ENCODE measurements at regions not wholly inside any gene's neighbourhood (a gene's known extent, or its start where the extent isn't known, plus 50 kb on each side); places are given as distances from the start of the nearest gene placed in this dataset.

DNA sequence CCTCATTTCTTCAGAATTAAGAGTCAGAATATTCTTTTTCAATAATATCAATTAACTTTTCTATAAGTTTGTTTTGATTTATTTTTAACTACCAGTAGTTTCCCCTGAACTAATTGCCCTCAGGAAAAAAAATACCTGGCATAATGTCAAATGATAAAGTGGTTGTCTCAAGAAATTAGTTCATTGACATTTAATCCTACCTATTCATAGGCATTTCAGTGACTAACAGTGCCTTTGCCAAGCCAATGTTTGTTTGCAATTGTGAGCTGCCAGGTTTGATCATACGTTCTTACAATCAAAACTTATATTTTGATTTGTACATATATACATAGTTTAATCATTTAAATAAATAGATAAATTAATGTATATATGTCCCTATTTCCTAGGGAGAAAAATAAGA is 267.3 kb upstream of the MC4R start:
- ChIA-PET CTCF (no interaction called here), POLR2A (no interaction called here)
- Mint-ChIP-seq H3K27ac (ENCODE audit: unreplicated experiment) (no peak overlapping the region), H3K9me3 (ENCODE audit: unreplicated experiment) (no peaks in the 10 kb centered on the region), H3K4me1 (ENCODE audit: low read depth, unreplicated experiment) (no peaks in the 10 kb centered on the region), H3K27me3 (ENCODE audit: insufficient read depth, unreplicated experiment) (no peaks in the 10 kb centered on the region), H3K4me3 (ENCODE audit: unreplicated experiment) (no peak overlapping the region), H3K36me3 (ENCODE audit: insufficient read depth, unreplicated experiment) (no peaks in the 10 kb centered on the region)
- TF ChIP-seq, protein P1, sequence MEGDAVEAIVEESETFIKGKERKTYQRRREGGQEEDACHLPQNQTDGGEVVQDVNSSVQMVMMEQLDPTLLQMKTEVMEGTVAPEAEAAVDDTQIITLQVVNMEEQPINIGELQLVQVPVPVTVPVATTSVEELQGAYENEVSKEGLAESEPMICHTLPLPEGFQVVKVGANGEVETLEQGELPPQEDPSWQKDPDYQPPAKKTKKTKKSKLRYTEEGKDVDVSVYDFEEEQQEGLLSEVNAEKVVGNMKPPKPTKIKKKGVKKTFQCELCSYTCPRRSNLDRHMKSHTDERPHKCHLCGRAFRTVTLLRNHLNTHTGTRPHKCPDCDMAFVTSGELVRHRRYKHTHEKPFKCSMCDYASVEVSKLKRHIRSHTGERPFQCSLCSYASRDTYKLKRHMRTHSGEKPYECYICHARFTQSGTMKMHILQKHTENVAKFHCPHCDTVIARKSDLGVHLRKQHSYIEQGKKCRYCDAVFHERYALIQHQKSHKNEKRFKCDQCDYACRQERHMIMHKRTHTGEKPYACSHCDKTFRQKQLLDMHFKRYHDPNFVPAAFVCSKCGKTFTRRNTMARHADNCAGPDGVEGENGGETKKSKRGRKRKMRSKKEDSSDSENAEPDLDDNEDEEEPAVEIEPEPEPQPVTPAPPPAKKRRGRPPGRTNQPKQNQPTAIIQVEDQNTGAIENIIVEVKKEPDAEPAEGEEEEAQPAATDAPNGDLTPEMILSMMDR (IDR thresholded peaks at IDR 0.05; ENCODE audit: insufficient read depth in 1 of 2, low read depth in 1 of 2, low read length in 1 of 2, severe bottlenecking in 1 of 2, unreplicated experiment in 1 of 2), result no peak
- no TSS peak for BruUV-seq (replicated peaks)
- H3K9me3 ChIP-seq, result no peaks in the 10 kb centered on the region
- H3K27me3 ChIP-seq (replicated peaks; ENCODE audit: control insufficient read depth, insufficient read depth, low read length), result no peaks in the 10 kb centered on the region
- H3K36me3 ChIP-seq (ENCODE audit: control insufficient read depth, insufficient read depth, low read length), result no peaks in the 10 kb centered on the region
- no peak overlapping the region for H3K4me3 ChIP-seq (ENCODE audit: low read depth, low read length)
- no peaks in the 10 kb centered on the region for H3K4me1 ChIP-seq
- intact Hi-C loops (cut with micrococcal nuclease; ENCODE audit: unreplicated experiment), result no loop called here
- DNase-seq, result no peak

DNA sequence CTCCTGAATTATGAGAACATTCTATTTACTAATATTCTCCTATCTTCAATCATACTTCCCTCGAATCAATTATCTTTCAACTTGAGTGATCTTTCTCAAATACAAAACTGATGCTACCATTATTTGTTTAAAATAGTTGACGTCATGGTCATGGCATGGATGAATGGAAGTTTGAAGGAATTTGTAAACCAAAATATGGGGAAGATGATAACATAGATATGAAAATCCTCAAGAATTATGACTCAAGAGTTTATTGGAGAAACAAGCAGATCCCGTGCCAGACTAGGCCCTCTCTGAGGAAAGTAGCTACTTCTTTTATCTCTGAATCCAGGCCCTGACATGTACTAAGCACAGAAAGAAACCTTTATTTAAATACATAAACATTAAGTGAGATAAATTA is 270.4 kb upstream of the MC4R start:
- no peak overlapping the region for H3K27ac Mint-ChIP-seq (ENCODE audit: unreplicated experiment)
- no peaks in the 10 kb centered on the region for H3K27me3 Mint-ChIP-seq (ENCODE audit: insufficient read depth, unreplicated experiment)
- ChIA-PET CTCF (no interaction called here), POLR2A (no interaction called here)
- intact Hi-C loops (cut with micrococcal nuclease; ENCODE audit: unreplicated experiment), result no loop called here
- no peaks in the 10 kb centered on the region for H3K4me1 Mint-ChIP-seq (ENCODE audit: low read depth, unreplicated experiment)
- no peak overlapping the region for H3K4me3 ChIP-seq (ENCODE audit: low read depth, low read length)
- no peaks in the 10 kb centered on the region for H3K9me3 ChIP-seq
- H3K4me3 Mint-ChIP-seq (ENCODE audit: unreplicated experiment), result no peak overlapping the region
- no peaks in the 10 kb centered on the region for H3K36me3 ChIP-seq (ENCODE audit: control insufficient read depth, insufficient read depth, low read length)
- BruUV-seq (replicated peaks), result no TSS peak
- TF ChIP-seq, protein P1 (IDR thresholded peaks at IDR 0.05; ENCODE audit: insufficient read depth in 1 of 2, low read depth in 1 of 2, low read length in 1 of 2, severe bottlenecking in 1 of 2, unreplicated experiment in 1 of 2), result no peak
- no peak for DNase-seq
- no peaks in the 10 kb centered on the region for H3K4me1 ChIP-seq
- H3K27me3 ChIP-seq (replicated peaks; ENCODE audit: control insufficient read depth, insufficient read depth, low read length), result no peaks in the 10 kb centered on the region
- no peaks in the 10 kb centered on the region for H3K36me3 Mint-ChIP-seq (ENCODE audit: insufficient read depth, unreplicated experiment)
- no peaks in the 10 kb centered on the region for H3K9me3 Mint-ChIP-seq (ENCODE audit: unreplicated experiment)

DNA sequence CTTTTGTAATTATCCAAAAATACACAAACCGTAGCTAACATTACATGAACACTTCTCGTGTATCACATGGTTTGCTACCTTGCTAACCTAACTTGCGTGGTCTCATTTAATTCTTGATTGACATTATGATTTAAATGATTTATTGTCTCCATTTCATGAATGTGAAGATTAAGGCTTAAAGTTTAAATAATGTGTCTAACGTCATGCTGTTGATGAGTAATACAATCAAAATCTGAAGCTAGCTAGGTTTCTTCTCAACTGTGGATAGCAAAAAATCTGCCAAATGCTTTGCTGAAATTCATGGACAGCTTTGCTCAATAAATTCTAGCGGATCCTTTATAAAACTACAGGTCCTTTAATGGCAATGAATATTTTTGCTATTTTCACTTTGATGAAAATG is 274.1 kb upstream of the MC4R start:
- Histone ChIP-seq H3K4me1 (no peaks in the 10 kb centered on the region), H3K27me3 (replicated peaks; ENCODE audit: control insufficient read depth, insufficient read depth, low read length) (no peaks in the 10 kb centered on the region), H3K4me3 (ENCODE audit: low read depth, low read length) (no peak overlapping the region), H3K9me3 (no peaks in the 10 kb centered on the region), H3K36me3 (ENCODE audit: control insufficient read depth, insufficient read depth, low read length) (no peaks in the 10 kb centered on the region)
- DNase-seq, result no peak
- intact Hi-C loops (cut with micrococcal nuclease; ENCODE audit: unreplicated experiment), result no loop called here
- TF ChIP-seq, protein P1 (IDR thresholded peaks at IDR 0.05; ENCODE audit: insufficient read depth in 1 of 2, low read depth in 1 of 2, low read length in 1 of 2, severe bottlenecking in 1 of 2, unreplicated experiment in 1 of 2), result no peak
- Mint-ChIP-seq H3K4me1 (ENCODE audit: low read depth, unreplicated experiment) (no peaks in the 10 kb centered on the region), H3K27ac (ENCODE audit: unreplicated experiment) (no peak overlapping the region), H3K9me3 (ENCODE audit: unreplicated experiment) (no peaks in the 10 kb centered on the region), H3K4me3 (ENCODE audit: unreplicated experiment) (no peak overlapping the region), H3K27me3 (ENCODE audit: insufficient read depth, unreplicated experiment) (no peaks in the 10 kb centered on the region), H3K36me3 (ENCODE audit: insufficient read depth, unreplicated experiment) (no peaks in the 10 kb centered on the region)
- POLR2A ChIA-PET, result no interaction called here
- BruUV-seq (replicated peaks), result no TSS peak
- CTCF ChIA-PET, result no interaction called here

Data from Caco-2 (cell line).